Upper lobe of right lung (tissue), 1 donor: ENCODE measurements at regions not wholly inside any gene's neighbourhood (a gene's known extent, or its start where the extent isn't known, plus 50 kb on each side); places are given as distances from the start of the nearest gene placed in this dataset.
A peak's percentile ranks its signal among the peaks of the same experiment; 100 is the strongest.

Experiments used
- ATAC-seq: fragments of 200-7000 bp; cut with Tn5 transposase; one replicate; pipeline ENCODE4 v1.9.1; 2020; ENCODE audit warnings: mild to moderate bottlenecking, moderate library complexity
- DNase-seq: peaks from one replicate; pipeline ENCODE4 v3.0.0-alpha.2; 2020
- H3K27ac ChIP-seq: fragments of 200-600 bp; one replicate; pipeline ENCODE4 v1.8.0; 2022
- H3K27me3 ChIP-seq: fragments of 200-600 bp; one replicate; pipeline ENCODE4 v1.8.0; 2022; ENCODE audit warnings: mild to moderate bottlenecking
- H3K36me3 ChIP-seq: fragments of 200-600 bp; one replicate; pipeline ENCODE4 v1.8.0; 2022
- H3K4me1 ChIP-seq: fragments of 200-600 bp; one replicate; pipeline ENCODE4 v1.8.0; 2022
- H3K4me3 ChIP-seq: fragments of 200-600 bp; one replicate; pipeline ENCODE4 v1.8.0; 2022; ENCODE audit warnings: mild to moderate bottlenecking
- H3K9me3 ChIP-seq: fragments of 200-600 bp; one replicate; pipeline ENCODE4 v1.8.0; 2022
- intact Hi-C: fragments of 100-400 bp; cut with DNase I; formaldehyde crosslinking; loops from one replicate; pipeline ENCODE4 v1.11.0; 2022
- TF ChIP-seq, protein P1 (sequence below): fragments of 200-600 bp; IDR thresholded peaks from one replicate; pipeline ENCODE4 v1.8.0; 2022; ENCODE audit warnings: antibody characterized with exemption
- donor health status: DM: no; HTN: yes; CAD: no; lungs with severe emphysema.

DNA sequence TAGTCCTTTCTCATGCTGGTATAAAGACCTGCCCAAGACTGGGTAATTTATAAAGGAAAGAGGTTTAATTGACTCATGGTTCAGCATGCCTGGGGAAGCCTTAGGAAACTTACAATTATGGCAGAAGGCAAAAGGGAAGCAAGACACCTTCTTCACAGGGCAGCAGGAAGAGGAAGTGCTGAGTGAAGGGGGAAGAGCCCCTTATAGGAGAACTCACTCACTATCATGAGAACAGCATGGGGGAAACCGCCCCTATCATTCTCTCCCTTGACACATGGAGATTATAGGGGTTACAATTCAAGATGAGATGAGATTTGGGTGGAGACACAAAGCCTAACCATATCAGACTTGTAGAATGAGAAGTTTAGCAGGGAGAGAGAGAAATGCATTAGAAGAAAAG is 373.3 kb upstream of the DIAPH2 start:
- DNase-seq = no peak
- no peaks in the 10 kb centered on the region for H3K27me3 ChIP-seq
- H3K36me3 ChIP-seq = no peaks in the 10 kb centered on the region
- no peak overlapping the region for H3K4me3 ChIP-seq
- H3K4me1 ChIP-seq = no peaks in the 10 kb centered on the region
- no peaks in the 10 kb centered on the region for H3K9me3 ChIP-seq
- ATAC-seq = no peak
- TF ChIP-seq, protein P1, sequence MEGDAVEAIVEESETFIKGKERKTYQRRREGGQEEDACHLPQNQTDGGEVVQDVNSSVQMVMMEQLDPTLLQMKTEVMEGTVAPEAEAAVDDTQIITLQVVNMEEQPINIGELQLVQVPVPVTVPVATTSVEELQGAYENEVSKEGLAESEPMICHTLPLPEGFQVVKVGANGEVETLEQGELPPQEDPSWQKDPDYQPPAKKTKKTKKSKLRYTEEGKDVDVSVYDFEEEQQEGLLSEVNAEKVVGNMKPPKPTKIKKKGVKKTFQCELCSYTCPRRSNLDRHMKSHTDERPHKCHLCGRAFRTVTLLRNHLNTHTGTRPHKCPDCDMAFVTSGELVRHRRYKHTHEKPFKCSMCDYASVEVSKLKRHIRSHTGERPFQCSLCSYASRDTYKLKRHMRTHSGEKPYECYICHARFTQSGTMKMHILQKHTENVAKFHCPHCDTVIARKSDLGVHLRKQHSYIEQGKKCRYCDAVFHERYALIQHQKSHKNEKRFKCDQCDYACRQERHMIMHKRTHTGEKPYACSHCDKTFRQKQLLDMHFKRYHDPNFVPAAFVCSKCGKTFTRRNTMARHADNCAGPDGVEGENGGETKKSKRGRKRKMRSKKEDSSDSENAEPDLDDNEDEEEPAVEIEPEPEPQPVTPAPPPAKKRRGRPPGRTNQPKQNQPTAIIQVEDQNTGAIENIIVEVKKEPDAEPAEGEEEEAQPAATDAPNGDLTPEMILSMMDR = no peak
- intact Hi-C loops = no loop called here
- no peak overlapping the region for H3K27ac ChIP-seq

- no peak for DNase-seq
- H3K27me3 ChIP-seq = no peaks in the 10 kb centered on the region
- no peak overlapping the region for H3K4me3 ChIP-seq
- H3K27ac ChIP-seq = no peak overlapping the region
- TF ChIP-seq, protein P1 = no peak
- no peaks in the 10 kb centered on the region for H3K9me3 ChIP-seq
- intact Hi-C loops = no loop called here
- no peaks in the 10 kb centered on the region for H3K4me1 ChIP-seq
- no peak for ATAC-seq
- no peaks in the 10 kb centered on the region for H3K36me3 ChIP-seq
These were observed 369.7 kb upstream of the DIAPH2 start for GRCh38 chrX:96314985-96315384.

GRCh38 chrX:96361844-96362243 is 322.8 kb upstream of the DIAPH2 start:
- no peaks in the 10 kb centered on the region for H3K27me3 ChIP-seq
- H3K4me1 ChIP-seq = no peaks in the 10 kb centered on the region
- intact Hi-C loops = no loop called here
- no peak for ATAC-seq
- no peak overlapping the region for H3K4me3 ChIP-seq
- TF ChIP-seq, protein P1 = no peak
- H3K36me3 ChIP-seq = no peaks in the 10 kb centered on the region
- no peaks in the 10 kb centered on the region for H3K9me3 ChIP-seq
- no peak for DNase-seq
- H3K27ac ChIP-seq = no peak overlapping the region

- DNase-seq = no peak
- no peaks in the 10 kb centered on the region for H3K27me3 ChIP-seq
- no peaks in the 10 kb centered on the region for H3K36me3 ChIP-seq
- no peak overlapping the region for H3K27ac ChIP-seq
- H3K4me1 ChIP-seq = no peaks in the 10 kb centered on the region
- TF ChIP-seq, protein P1 = peak; percentile 57
- no peak overlapping the region for H3K4me3 ChIP-seq
- ATAC-seq = peak; percentile 78
- intact Hi-C loops = no loop called here
- no peaks in the 10 kb centered on the region for H3K9me3 ChIP-seq
These were observed 312.2 kb upstream of the DIAPH2 start for GRCh38 chrX:96372313-96373046.

DNA sequence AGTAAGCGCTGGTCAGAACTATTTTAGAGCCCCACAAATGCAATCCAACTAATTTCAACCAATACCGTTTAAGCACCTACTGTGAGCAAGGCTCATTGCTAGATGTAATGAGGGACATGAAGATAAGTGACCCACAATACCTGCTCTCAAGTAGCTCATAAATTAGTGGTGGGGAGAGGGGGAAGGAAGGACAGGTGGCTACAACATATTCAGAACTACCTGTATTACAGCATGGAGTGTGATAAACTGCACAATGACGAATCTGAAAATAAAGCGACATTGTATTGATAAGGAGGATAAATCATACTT is 311.6 kb upstream of the DIAPH2 start:
- no peak for DNase-seq
- no peaks in the 10 kb centered on the region for H3K9me3 ChIP-seq
- H3K4me3 ChIP-seq = no peak overlapping the region
- no peaks in the 10 kb centered on the region for H3K27me3 ChIP-seq
- intact Hi-C loops = no loop called here
- H3K4me1 ChIP-seq = no peaks in the 10 kb centered on the region
- TF ChIP-seq, protein P1 = no peak
- ATAC-seq = no peak
- H3K27ac ChIP-seq = no peak overlapping the region
- H3K36me3 ChIP-seq = no peaks in the 10 kb centered on the region

DNA sequence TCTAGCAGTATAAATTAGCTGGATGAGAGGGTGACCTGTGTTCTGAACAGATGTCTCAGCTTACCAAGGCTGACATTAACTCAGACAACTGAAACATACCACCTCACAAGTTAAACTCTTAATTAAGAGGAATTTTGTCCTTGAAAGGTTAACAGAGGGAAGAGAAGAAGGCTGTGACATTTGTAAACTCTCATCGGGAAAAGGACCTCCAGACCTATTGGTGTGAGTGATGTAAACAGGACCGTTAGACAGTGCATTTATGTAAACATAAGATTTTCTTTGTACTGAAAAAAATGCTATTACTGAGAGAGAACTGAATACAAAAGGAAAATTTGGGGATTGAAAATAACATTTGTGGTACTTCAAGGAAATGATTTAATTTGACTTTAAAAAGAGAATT is 308.4 kb upstream of the DIAPH2 start:
- TF ChIP-seq, protein P1 = no peak
- no peak for ATAC-seq
- intact Hi-C loops = no loop called here
- Histone ChIP-seq H3K36me3 (no peaks in the 10 kb centered on the region), H3K9me3 (no peaks in the 10 kb centered on the region), H3K27ac (no peak overlapping the region), H3K4me3 (no peak overlapping the region), H3K27me3 (no peaks in the 10 kb centered on the region), H3K4me1 (no peaks in the 10 kb centered on the region)
- no peak for DNase-seq
